ENCODE measurements at regions not wholly inside any gene's neighbourhood (a gene's known extent, or its start where the extent isn't known, plus 50 kb on each side); places are given as distances from the start of the nearest gene placed in this dataset.

- TF ChIP-seq CTCF (IDR thresholded peaks at IDR 0.05; ENCODE audit: control extremely low read depth, extremely low read depth) = no peak
- WGBS, 2 donors = 71 to 83% methylated on average over 2 of the region's 2 CpGs
Observed at GRCh38 chr4:127548990-127549925, 83.5 kb upstream of the INTU start.

GRCh38 chr4:127555106-127555505 is 77.7 kb upstream of the INTU start:
- H3K4me3 ChIP-seq = no peak overlapping the region
- no peak overlapping the region for H3K9ac ChIP-seq (ENCODE audit: insufficient read depth in 1 of 2, low read length in 2 of 2)
- H3K4me1 ChIP-seq (ENCODE audit: control insufficient read depth in 5 of 5, insufficient read depth in 5 of 5, low read length in 5 of 5) = no peaks in the 10 kb centered on the region
- peaks cover 0 to 2% (median under 1%) of the 10 kb centered on the region in 4 donors for H3K9me3 ChIP-seq (ENCODE audit: control insufficient read depth in 4 of 4, insufficient read depth in 3 of 4, low read length in 3 of 4)
- WGBS, 2 donors = 89 to 90% methylated on average over 1 of the region's 1 CpG
- DNase-seq = no peak
- ATAC-seq (ENCODE audit: insufficient read depth, low FRiP score) = no peak
- no peak overlapping the region for H3K27ac ChIP-seq (ENCODE audit: low read depth in 1 of 2, low read length in 1 of 2)
- H3K27me3 ChIP-seq (ENCODE audit: control insufficient read depth in 3 of 3, insufficient read depth in 3 of 3, low read length in 2 of 3) = no peaks in the 10 kb centered on the region
- no peak for TF ChIP-seq CTCF (IDR thresholded peaks at IDR 0.05; ENCODE audit: control extremely low read depth, extremely low read depth)
- no peaks in the 10 kb centered on the region for H3K36me3 ChIP-seq (ENCODE audit: control insufficient read depth in 4 of 4, insufficient read depth in 4 of 4, low read length in 4 of 4)

More at GRCh38 chr4:127548990-127549925, 83.5 kb upstream of the INTU start:
- Histone ChIP-seq H3K36me3 (ENCODE audit: control insufficient read depth in 4 of 4, insufficient read depth in 4 of 4, low read length in 4 of 4) (no peaks in the 10 kb centered on the region), H3K27ac (ENCODE audit: low read depth in 1 of 2, low read length in 1 of 2) (no peak overlapping the region), H3K9ac (ENCODE audit: insufficient read depth in 1 of 2, low read length in 2 of 2) (no peak overlapping the region), H3K27me3 (ENCODE audit: control insufficient read depth in 3 of 3, insufficient read depth in 3 of 3, low read length in 2 of 3) (no peaks in the 10 kb centered on the region), H3K4me1 (ENCODE audit: control insufficient read depth in 5 of 5, insufficient read depth in 5 of 5, low read length in 5 of 5) (no peaks in the 10 kb centered on the region), H3K9me3 (ENCODE audit: control insufficient read depth in 4 of 4, insufficient read depth in 3 of 4, low read length in 3 of 4) (peaks cover 0 to 4% (median 0%) of the 10 kb centered on the region in 4 donors), H3K4me3 (no peak overlapping the region)
- DNase-seq = no peak
- no peak for ATAC-seq (ENCODE audit: insufficient read depth, low FRiP score)

- no peaks in the 10 kb centered on the region for H3K27me3 ChIP-seq (ENCODE audit: control insufficient read depth in 3 of 3, insufficient read depth in 3 of 3, low read length in 2 of 3)
- no peak overlapping the region for H3K4me3 ChIP-seq
- no peak for TF ChIP-seq CTCF (IDR thresholded peaks at IDR 0.05; ENCODE audit: control extremely low read depth, extremely low read depth)
- ATAC-seq (ENCODE audit: insufficient read depth, low FRiP score) = no peak
- H3K9me3 ChIP-seq (ENCODE audit: control insufficient read depth in 4 of 4, insufficient read depth in 3 of 4, low read length in 3 of 4) = peaks cover 0 to 2% (median 1%) of the 10 kb centered on the region in 4 donors
- H3K36me3 ChIP-seq (ENCODE audit: control insufficient read depth in 4 of 4, insufficient read depth in 4 of 4, low read length in 4 of 4) = no peaks in the 10 kb centered on the region
- no peak for DNase-seq
- H3K27ac ChIP-seq (ENCODE audit: low read depth in 1 of 2, low read length in 1 of 2) = no peak overlapping the region
- no peaks in the 10 kb centered on the region for H3K4me1 ChIP-seq (ENCODE audit: control insufficient read depth in 5 of 5, insufficient read depth in 5 of 5, low read length in 5 of 5)
- H3K9ac ChIP-seq (ENCODE audit: insufficient read depth in 1 of 2, low read length in 2 of 2) = no peak overlapping the region
- 87 to 92% methylated on average over 4 of the region's 4 CpGs for WGBS, 2 donors
Observed at GRCh38 chr4:127558088-127558487, 74.7 kb upstream of the INTU start.

Data from lung (tissue), 11 donors.